ENCODE measurements at regions not wholly inside any gene's neighbourhood (a gene's known extent, or its start where the extent isn't known, plus 50 kb on each side); places are given as distances from the start of the nearest gene placed in this dataset.
A peak's percentile ranks its signal among the peaks of the same experiment; 100 is the strongest.

GRCh38 chrX:45306794-45307193, 106.1 kb upstream of the DIPK2B start:
- H3K27me3 ChIP-seq (ENCODE audit: control insufficient read depth in 3 of 3, insufficient read depth in 3 of 3, low read length in 3 of 3): no peaks in the 10 kb centered on the region
- H3K4me3 ChIP-seq (ENCODE audit: low read depth in 1 of 3, low read length in 3 of 3): no peak overlapping the region
- FAIRE-seq: no peak
- no peaks in the 10 kb centered on the region for H3K4me1 ChIP-seq (ENCODE audit: control insufficient read depth in 3 of 3, insufficient read depth in 2 of 3, low read depth in 1 of 3, low read length in 2 of 3)
- DNase-seq: no peak
- H3K36me3 ChIP-seq (ENCODE audit: control insufficient read depth in 3 of 3, insufficient read depth in 2 of 3, low read depth in 1 of 3, low read length in 3 of 3): no peaks in the 10 kb centered on the region
- no peak overlapping the region for H3K27ac ChIP-seq (ENCODE audit: low read depth in 1 of 3, low read length in 2 of 3)
- 83 to 91% (median 87%) methylated on average over 1 of the region's 1 CpG for WGBS, 3 donors
- H3K9me3 ChIP-seq (ENCODE audit: control insufficient read depth in 2 of 2, insufficient read depth in 1 of 2, low read depth in 1 of 2, low read length in 1 of 2): no peaks in the 10 kb centered on the region

- Histone ChIP-seq H3K4me1 (ENCODE audit: control insufficient read depth in 3 of 3, insufficient read depth in 2 of 3, low read depth in 1 of 3, low read length in 2 of 3) (no peaks in the 10 kb centered on the region), H3K4me3 (ENCODE audit: low read depth in 1 of 3, low read length in 3 of 3) (no peak overlapping the region), H3K27ac (ENCODE audit: low read depth in 1 of 3, low read length in 2 of 3) (no peak overlapping the region), H3K9me3 (ENCODE audit: control insufficient read depth in 2 of 2, insufficient read depth in 1 of 2, low read depth in 1 of 2, low read length in 1 of 2) (no peaks in the 10 kb centered on the region), H3K27me3 (ENCODE audit: control insufficient read depth in 3 of 3, insufficient read depth in 3 of 3, low read length in 3 of 3) (no peaks in the 10 kb centered on the region), H3K36me3 (ENCODE audit: control insufficient read depth in 3 of 3, insufficient read depth in 2 of 3, low read depth in 1 of 3, low read length in 3 of 3) (no peaks in the 10 kb centered on the region)
- 90 to 96% (median 92%) methylated on average over 2 of the region's 2 CpGs for WGBS, 3 donors
- FAIRE-seq (no peak), DNase-seq (peak in 1 of 2 donors; percentile 3)
These were observed 100.0 kb upstream of the DIPK2B start for GRCh38 chrX:45300638-45301037.

GRCh38 chrX:45295259-45295986, 94.7 kb upstream of the DIPK2B start:
- Histone ChIP-seq H3K4me3 (ENCODE audit: low read depth in 1 of 3, low read length in 3 of 3) (no peak overlapping the region), H3K36me3 (ENCODE audit: control insufficient read depth in 3 of 3, insufficient read depth in 2 of 3, low read depth in 1 of 3, low read length in 3 of 3) (no peaks in the 10 kb centered on the region), H3K27ac (ENCODE audit: low read depth in 1 of 3, low read length in 2 of 3) (no peak overlapping the region), H3K27me3 (ENCODE audit: control insufficient read depth in 3 of 3, insufficient read depth in 3 of 3, low read length in 3 of 3) (no peaks in the 10 kb centered on the region), H3K9me3 (ENCODE audit: control insufficient read depth in 2 of 2, insufficient read depth in 1 of 2, low read depth in 1 of 2, low read length in 1 of 2) (no peaks in the 10 kb centered on the region), H3K4me1 (ENCODE audit: control insufficient read depth in 3 of 3, insufficient read depth in 2 of 3, low read depth in 1 of 3, low read length in 2 of 3) (no peaks in the 10 kb centered on the region)
- WGBS, 3 donors: 13 to 26% (median 24%) methylated on average over 3 of the region's 3 CpGs
- DNase-seq (peak; percentile 61 to 78), FAIRE-seq (no peak)

GRCh38 chrX:45274576-45274975, 73.9 kb upstream of the DIPK2B start:
- 50 to 72% (median 53%) methylated on average over 1 of the region's 1 CpG for WGBS, 3 donors
- Histone ChIP-seq H3K9me3 (ENCODE audit: control insufficient read depth in 2 of 2, insufficient read depth in 1 of 2, low read depth in 1 of 2, low read length in 1 of 2) (no peaks in the 10 kb centered on the region), H3K4me1 (ENCODE audit: control insufficient read depth in 3 of 3, insufficient read depth in 2 of 3, low read depth in 1 of 3, low read length in 2 of 3) (no peaks in the 10 kb centered on the region), H3K36me3 (ENCODE audit: control insufficient read depth in 3 of 3, insufficient read depth in 2 of 3, low read depth in 1 of 3, low read length in 3 of 3) (no peaks in the 10 kb centered on the region), H3K27ac (ENCODE audit: low read depth in 1 of 3, low read length in 2 of 3) (no peak overlapping the region), H3K27me3 (ENCODE audit: control insufficient read depth in 3 of 3, insufficient read depth in 3 of 3, low read length in 3 of 3) (no peaks in the 10 kb centered on the region), H3K4me3 (ENCODE audit: low read depth in 1 of 3, low read length in 3 of 3) (no peak overlapping the region)
- DNase-seq (no peak), FAIRE-seq (no peak)

- 48 to 88% (median 80%) methylated on average over 1 of the region's 1 CpG for WGBS, 3 donors
- FAIRE-seq (no peak), DNase-seq (no peak)
- H3K36me3 ChIP-seq (ENCODE audit: control insufficient read depth in 3 of 3, insufficient read depth in 2 of 3, low read depth in 1 of 3, low read length in 3 of 3): no peaks in the 10 kb centered on the region
- no peaks in the 10 kb centered on the region for H3K27me3 ChIP-seq (ENCODE audit: control insufficient read depth in 3 of 3, insufficient read depth in 3 of 3, low read length in 3 of 3)
- H3K4me1 ChIP-seq (ENCODE audit: control insufficient read depth in 3 of 3, insufficient read depth in 2 of 3, low read depth in 1 of 3, low read length in 2 of 3): no peaks in the 10 kb centered on the region
- H3K27ac ChIP-seq (ENCODE audit: low read depth in 1 of 3, low read length in 2 of 3): no peak overlapping the region
- no peak overlapping the region for H3K4me3 ChIP-seq (ENCODE audit: low read depth in 1 of 3, low read length in 3 of 3)
- no peaks in the 10 kb centered on the region for H3K9me3 ChIP-seq (ENCODE audit: control insufficient read depth in 2 of 2, insufficient read depth in 1 of 2, low read depth in 1 of 2, low read length in 1 of 2)
These were observed 66.3 kb upstream of the DIPK2B start for GRCh38 chrX:45267007-45267406.

- Histone ChIP-seq H3K27ac (ENCODE audit: low read depth in 1 of 3, low read length in 2 of 3) (no peak overlapping the region), H3K4me1 (ENCODE audit: control insufficient read depth in 3 of 3, insufficient read depth in 2 of 3, low read depth in 1 of 3, low read length in 2 of 3) (no peaks in the 10 kb centered on the region), H3K9me3 (ENCODE audit: control insufficient read depth in 2 of 2, insufficient read depth in 1 of 2, low read depth in 1 of 2, low read length in 1 of 2) (no peaks in the 10 kb centered on the region), H3K4me3 (ENCODE audit: low read depth in 1 of 3, low read length in 3 of 3) (no peak overlapping the region), H3K36me3 (ENCODE audit: control insufficient read depth in 3 of 3, insufficient read depth in 2 of 3, low read depth in 1 of 3, low read length in 3 of 3) (no peaks in the 10 kb centered on the region), H3K27me3 (ENCODE audit: control insufficient read depth in 3 of 3, insufficient read depth in 3 of 3, low read length in 3 of 3) (no peaks in the 10 kb centered on the region)
- WGBS, 3 donors: 77 to 86% (median 77%) methylated on average over 1 of the region's 1 CpG
- DNase-seq (no peak), FAIRE-seq (no peak)
These were observed 65.8 kb upstream of the DIPK2B start for GRCh38 chrX:45266456-45266855.

GRCh38 chrX:45264865-45265264, 64.2 kb upstream of the DIPK2B start:
- no peaks in the 10 kb centered on the region for H3K36me3 ChIP-seq (ENCODE audit: control insufficient read depth in 3 of 3, insufficient read depth in 2 of 3, low read depth in 1 of 3, low read length in 3 of 3)
- H3K27me3 ChIP-seq (ENCODE audit: control insufficient read depth in 3 of 3, insufficient read depth in 3 of 3, low read length in 3 of 3): no peaks in the 10 kb centered on the region
- no peak overlapping the region for H3K27ac ChIP-seq (ENCODE audit: low read depth in 1 of 3, low read length in 2 of 3)
- WGBS, 3 donors: 81 to 87% (median 87%) methylated on average over 7 of the region's 7 CpGs
- FAIRE-seq (no peak), DNase-seq (no peak)
- H3K4me1 ChIP-seq (ENCODE audit: control insufficient read depth in 3 of 3, insufficient read depth in 2 of 3, low read depth in 1 of 3, low read length in 2 of 3): no peaks in the 10 kb centered on the region
- no peak overlapping the region for H3K4me3 ChIP-seq (ENCODE audit: low read depth in 1 of 3, low read length in 3 of 3)
- peaks cover 0 to under 1% of the 10 kb centered on the region in 2 donors for H3K9me3 ChIP-seq (ENCODE audit: control insufficient read depth in 2 of 2, insufficient read depth in 1 of 2, low read depth in 1 of 2, low read length in 1 of 2)

GRCh38 chrX:45261471-45261870, 60.8 kb upstream of the DIPK2B start:
- no peaks in the 10 kb centered on the region for H3K4me1 ChIP-seq (ENCODE audit: control insufficient read depth in 3 of 3, insufficient read depth in 2 of 3, low read depth in 1 of 3, low read length in 2 of 3)
- no peak overlapping the region for H3K4me3 ChIP-seq (ENCODE audit: low read depth in 1 of 3, low read length in 3 of 3)
- no peaks in the 10 kb centered on the region for H3K36me3 ChIP-seq (ENCODE audit: control insufficient read depth in 3 of 3, insufficient read depth in 2 of 3, low read depth in 1 of 3, low read length in 3 of 3)
- no peak for DNase-seq
- FAIRE-seq: no peak
- H3K27me3 ChIP-seq (ENCODE audit: control insufficient read depth in 3 of 3, insufficient read depth in 3 of 3, low read length in 3 of 3): no peaks in the 10 kb centered on the region
- WGBS, 3 donors: 73 to 88% (median 83%) methylated on average over 1 of the region's 1 CpG
- H3K9me3 ChIP-seq (ENCODE audit: control insufficient read depth in 2 of 2, insufficient read depth in 1 of 2, low read depth in 1 of 2, low read length in 1 of 2): peaks cover 0 to 2% of the 10 kb centered on the region in 2 donors
- no peak overlapping the region for H3K27ac ChIP-seq (ENCODE audit: low read depth in 1 of 3, low read length in 2 of 3)

GRCh38 chrX:45261005-45261404, 60.3 kb upstream of the DIPK2B start:
- 67 to 88% (median 75%) methylated on average over 1 of the region's 1 CpG for WGBS, 3 donors
- Histone ChIP-seq H3K4me3 (ENCODE audit: low read depth in 1 of 3, low read length in 3 of 3) (no peak overlapping the region), H3K9me3 (ENCODE audit: control insufficient read depth in 2 of 2, insufficient read depth in 1 of 2, low read depth in 1 of 2, low read length in 1 of 2) (peaks cover 0 to 2% of the 10 kb centered on the region in 2 donors), H3K27me3 (ENCODE audit: control insufficient read depth in 3 of 3, insufficient read depth in 3 of 3, low read length in 3 of 3) (no peaks in the 10 kb centered on the region), H3K27ac (ENCODE audit: low read depth in 1 of 3, low read length in 2 of 3) (no peak overlapping the region), H3K36me3 (ENCODE audit: control insufficient read depth in 3 of 3, insufficient read depth in 2 of 3, low read depth in 1 of 3, low read length in 3 of 3) (no peaks in the 10 kb centered on the region), H3K4me1 (ENCODE audit: control insufficient read depth in 3 of 3, insufficient read depth in 2 of 3, low read depth in 1 of 3, low read length in 2 of 3) (no peaks in the 10 kb centered on the region)
- DNase-seq (no peak), FAIRE-seq (no peak)
